ENCODE measurements at regions not wholly inside any gene's neighbourhood (a gene's known extent, or its start where the extent isn't known, plus 50 kb on each side); places are given as distances from the start of the nearest gene placed in this dataset.

- TF ChIP-seq TMF1 (CRISPR knock-in tag; IDR thresholded peaks at IDR 0.05; ENCODE audit: low read depth) (no peak), NR2F6 (IDR thresholded peaks at IDR 0.05) (peak; percentile 45; the same call in 1 of the 2 replicates), NR2F6 (CRISPR knock-in tag; IDR thresholded peaks at IDR 0.05) (no peak), HOXA5 (CRISPR knock-in tag; IDR thresholded peaks at IDR 0.05) (peak; percentile 100), ZNF264 (CRISPR knock-in tag; IDR thresholded peaks at IDR 0.05) (no peak), TEAD2 (CRISPR knock-in tag; IDR thresholded peaks at IDR 0.05) (no peak), CREM (IDR thresholded peaks at IDR 0.05) (peak; percentile 77; the same call in 1 of the 2 replicates), CREM (CRISPR knock-in tag; IDR thresholded peaks at IDR 0.05) (no peak), E2F5 (CRISPR knock-in tag; conservative IDR thresholded peaks at IDR 0.05) (no peak), AHDC1 (CRISPR knock-in tag; IDR thresholded peaks at IDR 0.05; ENCODE audit: borderline replicate concordance) (no peak), ZNF580 (CRISPR knock-in tag; IDR thresholded peaks at IDR 0.05; ENCODE audit: borderline replicate concordance, low read depth) (no peak), ZNF773 (CRISPR knock-in tag; IDR thresholded peaks at IDR 0.05; ENCODE audit: borderline replicate concordance) (no peak), DPF2 (CRISPR knock-in tag; IDR thresholded peaks at IDR 0.05; ENCODE audit: borderline replicate concordance, low read depth) (0 out of 2 replicates have a peak, but pooled peaks have one; percentile 38), NR2F1 (CRISPR knock-in tag; IDR thresholded peaks at IDR 0.05) (no peak), SOX13 (IDR thresholded peaks at IDR 0.05) (peak; percentile 28; the same call in 1 of the 2 replicates), SOX13 (CRISPR knock-in tag; conservative IDR thresholded peaks at IDR 0.05 in 1 of 2, IDR thresholded peaks at IDR 0.05 in 1 of 2) (peak in 1 of 2 experiments; percentile 80; a peak in 1 of 4 replicates), ZMYM3 (CRISPR knock-in tag; IDR thresholded peaks at IDR 0.05) (no peak), ARID5B (CRISPR knock-in tag; IDR thresholded peaks at IDR 0.05) (0 out of 2 replicates have a peak, but pooled peaks have one; percentile 10)
- TF ChIP-seq, protein P1, sequence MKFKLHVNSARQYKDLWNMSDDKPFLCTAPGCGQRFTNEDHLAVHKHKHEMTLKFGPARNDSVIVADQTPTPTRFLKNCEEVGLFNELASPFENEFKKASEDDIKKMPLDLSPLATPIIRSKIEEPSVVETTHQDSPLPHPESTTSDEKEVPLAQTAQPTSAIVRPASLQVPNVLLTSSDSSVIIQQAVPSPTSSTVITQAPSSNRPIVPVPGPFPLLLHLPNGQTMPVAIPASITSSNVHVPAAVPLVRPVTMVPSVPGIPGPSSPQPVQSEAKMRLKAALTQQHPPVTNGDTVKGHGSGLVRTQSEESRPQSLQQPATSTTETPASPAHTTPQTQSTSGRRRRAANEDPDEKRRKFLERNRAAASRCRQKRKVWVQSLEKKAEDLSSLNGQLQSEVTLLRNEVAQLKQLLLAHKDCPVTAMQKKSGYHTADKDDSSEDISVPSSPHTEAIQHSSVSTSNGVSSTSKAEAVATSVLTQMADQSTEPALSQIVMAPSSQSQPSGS (CRISPR knock-in tag; IDR thresholded peaks at IDR 0.05), result 0 out of 2 replicates have a peak, but pooled peaks have one; percentile 28
Measured at GRCh38 chr2:378364-378763, 90.5 kb upstream of the ALKAL2 start (continued).

Data from HepG2 (cell line).